NCI-H524 (cell line): ENCODE measurements at regions not wholly inside any gene's neighbourhood (a gene's known extent, or its start where the extent isn't known, plus 50 kb on each side); places are given as distances from the start of the nearest gene placed in this dataset.
"Not testable (repeated sequence)": the region's sequence is repeated elsewhere in the genome, so short reads cannot be mapped to it uniquely, and the experiment has no call there.

ENCODE experiments used
- DNase-seq, 2 experiments: peaks; one replicate each; lab custom pipeline; 2025; lab: John Stamatoyannopoulos, UW

GRCh38 chr6:17182961-17183360 is 81.1 kb downstream of the STMND1 start:
- DNase-seq, result no peak

DNA sequence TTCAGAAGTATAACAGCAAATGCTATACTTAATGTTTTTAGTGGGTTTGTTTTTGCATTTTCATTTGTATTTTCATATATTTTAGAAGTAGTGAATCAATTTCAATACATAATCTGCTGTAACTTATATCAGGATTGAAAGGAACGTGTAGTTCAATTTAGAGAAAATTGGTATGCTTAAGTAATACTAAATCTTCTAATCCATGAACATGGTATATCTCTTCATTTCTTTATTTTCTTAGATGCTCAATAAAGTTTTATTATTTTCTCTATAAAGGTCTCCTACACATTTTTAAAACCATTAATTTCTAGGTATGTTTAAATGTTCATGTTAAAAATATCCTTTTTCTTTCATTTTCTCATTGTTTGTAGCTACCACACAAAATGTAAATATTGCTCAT is 85.1 kb downstream of the STMND1 start:
- DNase-seq, result no peak

DNA sequence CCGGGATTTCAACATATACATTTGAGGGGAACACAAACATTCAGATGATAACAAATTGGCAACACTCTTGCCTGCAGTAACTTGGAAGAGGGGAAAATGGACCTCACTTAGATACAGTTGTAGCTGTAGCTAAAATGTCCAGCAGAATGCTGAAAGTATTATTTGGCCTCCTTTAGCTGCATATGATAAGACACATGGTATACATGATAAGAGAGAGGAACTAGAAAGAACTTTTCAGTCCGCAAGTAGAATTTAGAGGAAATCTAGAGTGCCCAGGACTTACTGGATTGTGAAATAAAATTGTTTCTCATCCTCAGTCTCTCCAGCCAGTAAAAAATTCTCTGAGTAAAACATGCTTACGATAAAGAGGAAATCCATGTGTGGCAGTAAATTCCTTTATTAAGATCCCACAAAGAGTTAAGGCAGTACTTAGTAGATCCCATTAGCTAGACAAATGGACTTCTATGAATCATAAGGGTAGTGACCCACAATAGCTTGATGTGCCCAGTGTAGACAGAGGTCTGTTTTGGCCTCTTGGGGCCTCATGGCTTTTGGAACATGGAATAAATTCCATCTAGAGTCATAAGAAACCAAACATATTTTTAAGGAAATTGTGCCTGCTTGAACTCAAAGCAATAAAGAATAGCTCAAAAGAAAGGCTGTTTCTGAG is 87.9 kb upstream of the RBM24 start:
- DNase-seq, result no peak

DNA sequence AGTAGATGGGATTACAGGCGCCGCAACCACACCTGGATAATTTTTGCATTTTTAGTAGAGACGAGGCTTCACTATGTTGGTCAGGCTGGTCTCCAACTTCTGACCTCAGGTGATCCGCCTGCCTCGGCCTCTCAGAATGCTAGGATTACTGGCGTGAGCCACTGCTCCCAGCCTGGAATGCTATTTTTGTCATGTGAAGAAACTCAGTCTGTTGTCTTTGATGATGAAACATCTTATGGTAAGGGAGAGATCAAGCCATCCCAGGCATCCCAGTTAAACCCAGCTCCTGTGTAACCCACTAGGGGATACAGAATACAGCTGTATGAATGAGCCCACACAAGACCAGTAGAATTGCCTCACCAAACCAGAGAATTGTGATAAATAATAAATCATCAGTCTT is 83.6 kb upstream of the RBM24 start:
- no peak for DNase-seq

- no peak for DNase-seq
Observed at GRCh38 chr6:17200395-17200794, 80.8 kb upstream of the RBM24 start.

DNA sequence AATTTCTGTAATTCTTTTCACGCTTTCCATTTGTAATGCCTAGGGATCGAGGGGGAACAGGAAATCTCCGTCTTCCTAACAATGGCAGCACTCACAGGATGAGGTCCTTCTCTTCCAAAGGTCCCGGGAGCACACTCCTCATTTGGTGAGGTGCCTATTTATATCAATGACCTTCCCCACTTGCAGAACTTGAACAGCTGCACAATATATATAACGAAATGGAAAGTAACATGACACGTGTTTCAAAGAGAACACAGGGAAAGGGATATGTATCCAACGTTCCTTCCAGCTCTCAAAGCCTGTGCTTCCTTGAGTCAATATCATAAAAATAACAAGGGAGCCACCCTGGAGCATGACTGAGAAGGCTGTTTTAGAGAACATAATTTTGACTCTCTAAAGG is 78.6 kb upstream of the RBM24 start:
- DNase-seq, result no peak

- no peak for DNase-seq
Observed at GRCh38 chr6:17204533-17204932, 76.6 kb upstream of the RBM24 start.

DNA sequence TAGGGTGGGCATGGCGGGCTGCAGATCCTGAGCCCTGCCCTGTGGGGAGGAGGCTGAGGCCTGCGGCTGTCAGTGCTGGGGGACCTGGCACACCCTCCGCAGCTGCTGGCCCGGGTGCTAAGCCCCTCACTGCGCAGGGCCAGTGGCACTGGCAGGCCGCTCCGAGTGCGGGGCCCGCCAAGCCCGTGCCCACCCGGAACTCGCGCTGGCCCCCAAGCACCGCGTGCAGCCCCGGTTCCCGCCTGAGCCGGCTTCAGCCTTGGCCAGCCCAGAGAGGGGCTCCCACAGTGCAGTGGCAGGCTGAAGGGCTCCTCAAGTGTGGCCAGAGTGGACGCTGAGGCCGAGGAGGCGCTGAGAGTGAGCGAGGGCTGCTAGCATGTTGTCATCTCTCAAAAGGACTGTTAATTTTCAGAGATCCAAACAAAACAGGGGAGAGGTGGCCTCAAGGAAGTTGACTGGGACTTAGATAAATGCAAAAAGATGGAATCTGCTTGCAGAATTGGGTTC is 74.5 kb upstream of the RBM24 start:
- DNase-seq, result no peak

- DNase-seq, result peak in 1 of 2 experiments; percentile 17
Observed at GRCh38 chr6:17207281-17207680, 73.9 kb upstream of the RBM24 start.

DNA sequence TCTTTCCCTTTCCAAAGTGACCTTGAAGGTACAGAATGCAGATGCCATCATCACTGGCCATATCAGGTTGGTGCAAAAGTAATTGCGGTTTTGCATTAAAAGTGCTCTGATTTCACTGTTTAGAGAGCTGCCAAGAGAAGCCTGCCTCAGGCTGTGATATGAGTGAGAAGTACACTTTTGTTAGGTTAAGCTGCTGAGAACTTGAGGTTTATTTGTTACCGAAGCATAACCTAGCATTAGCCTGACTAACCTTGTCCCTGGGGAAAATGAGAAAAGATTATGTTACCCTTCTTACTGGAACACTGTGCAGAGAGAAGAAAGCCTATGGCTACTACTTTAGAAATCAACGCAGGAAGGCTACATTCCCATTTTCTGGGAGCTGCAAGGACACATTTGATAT is 70.5 kb upstream of the RBM24 start:
- no peak for DNase-seq

GRCh38 chr6:17211101-17211500 is 70.1 kb upstream of the RBM24 start:
- DNase-seq, result no peak

- DNase-seq, result peak; percentile 70 to 85
Observed at GRCh38 chr6:17212546-17213371, 68.4 kb upstream of the RBM24 start.

GRCh38 chr6:17214106-17214505 is 67.1 kb upstream of the RBM24 start:
- DNase-seq, result no peak

DNA sequence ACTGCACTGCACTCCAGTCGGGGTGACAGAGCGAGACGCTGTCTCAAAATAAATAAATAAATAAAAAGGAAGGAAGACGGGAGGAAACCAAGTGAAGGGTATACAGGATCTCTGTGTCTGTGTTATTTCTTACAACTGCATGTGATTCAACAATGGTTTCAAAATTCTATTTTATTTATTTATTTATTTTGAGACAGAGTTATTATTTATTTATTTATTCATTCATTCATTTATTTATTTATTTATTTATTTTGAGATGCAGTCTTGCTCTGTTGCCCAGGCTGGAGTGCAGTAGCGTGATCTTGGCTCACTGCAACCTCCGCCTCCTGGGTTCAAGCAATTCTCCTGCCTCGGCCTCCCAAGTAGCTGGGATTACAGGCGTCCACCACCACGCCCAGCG is 64.2 kb upstream of the RBM24 start:
- not testable (repeated sequence) for DNase-seq

DNA sequence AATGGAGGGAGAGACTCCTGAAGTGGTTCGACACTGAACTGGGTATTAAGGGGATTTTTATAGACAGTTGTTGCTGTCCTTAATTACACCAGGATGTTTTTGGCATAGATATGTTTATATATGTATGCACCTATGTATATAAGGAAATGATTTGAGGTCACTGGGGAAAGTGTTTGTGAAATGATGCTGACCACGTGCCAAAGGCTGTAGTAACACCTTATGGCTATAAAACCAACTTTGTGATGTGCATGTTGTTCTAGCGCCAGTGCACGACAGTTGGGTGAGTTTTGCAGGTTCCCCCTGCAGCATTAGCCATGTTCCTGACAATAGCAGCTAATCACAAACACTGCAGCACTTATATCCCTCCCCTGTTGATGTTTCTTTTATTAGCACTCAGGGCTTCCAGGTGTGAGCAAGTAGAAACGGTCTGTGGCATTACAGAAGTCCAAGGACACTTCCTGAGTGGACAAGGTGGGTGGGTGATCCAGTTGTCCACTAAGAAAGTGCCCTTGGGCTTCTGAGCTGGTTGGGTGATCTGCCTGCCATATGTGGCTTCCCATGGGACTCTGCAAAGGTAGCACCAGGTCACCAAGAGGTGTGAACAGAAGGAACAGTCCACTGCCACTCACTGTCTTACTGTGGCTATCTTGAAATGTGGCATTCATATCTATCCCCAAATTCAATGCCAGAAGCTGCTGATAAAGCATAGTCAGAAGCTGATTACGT is 63.0 kb upstream of the RBM24 start:
- DNase-seq, result no peak

GRCh38 chr6:17218749-17219093 is 62.4 kb upstream of the RBM24 start:
- no peak for DNase-seq

GRCh38 chr6:17219098-17219497 is 62.1 kb upstream of the RBM24 start:
- no peak for DNase-seq

- no peak for DNase-seq
Observed at GRCh38 chr6:17220040-17220910, 60.9 kb upstream of the RBM24 start.

DNA sequence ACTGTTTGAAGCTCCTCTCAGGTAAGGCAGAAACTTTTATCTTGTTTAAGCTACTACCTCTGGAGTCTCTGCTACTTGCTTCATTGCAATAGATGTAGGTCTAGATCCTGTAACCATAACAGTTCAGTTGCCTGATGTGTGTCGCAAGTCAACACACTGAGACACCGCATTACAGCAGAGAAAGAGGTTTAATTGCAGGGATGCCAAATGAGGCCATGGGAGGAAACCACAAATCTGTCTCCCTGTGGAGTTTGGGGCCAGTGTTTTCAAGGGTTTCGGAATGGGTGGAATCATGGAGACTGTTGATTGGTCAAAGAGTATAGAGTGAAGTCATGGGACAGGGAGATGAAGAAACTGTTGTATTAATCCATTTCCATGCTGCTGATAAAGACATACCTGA is 57.1 kb upstream of the RBM24 start:
- no peak for DNase-seq

DNA sequence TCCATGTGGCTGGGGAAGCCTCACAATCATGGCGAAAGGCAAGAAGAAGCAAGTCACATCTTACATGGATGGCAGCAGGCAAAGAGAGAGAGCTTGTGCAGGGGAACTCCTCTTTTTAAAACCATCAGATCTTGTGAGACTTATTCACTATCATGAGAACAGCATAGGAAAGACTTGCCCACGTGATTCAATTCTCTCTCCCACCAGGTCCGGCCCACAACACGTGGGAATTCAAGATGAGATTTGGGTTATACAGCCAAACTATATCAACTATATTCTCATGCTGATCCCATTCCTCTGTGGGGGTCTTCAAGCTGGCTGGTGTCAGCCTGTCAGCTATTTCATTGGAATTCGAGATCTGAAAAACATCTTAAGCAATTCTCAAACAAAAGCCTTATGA is 56.7 kb upstream of the RBM24 start:
- not testable (repeated sequence) for DNase-seq

GRCh38 chr6:17225767-17226630 is 55.2 kb upstream of the RBM24 start:
- no peak for DNase-seq
